ENCODE measurements at regions not wholly inside any gene's neighbourhood (a gene's known extent, or its start where the extent isn't known, plus 50 kb on each side); places are given as distances from the start of the nearest gene placed in this dataset.
"Not testable (repeated sequence)": the region's sequence is repeated elsewhere in the genome, so short reads cannot be mapped to it uniquely, and the experiment has no call there.

- no peak for DNase-seq
- H4K8ac ChIP-seq (ENCODE audit: low read depth, low read length): no peak overlapping the region
- no peak overlapping the region for H3K4ac ChIP-seq (ENCODE audit: low read depth, low read length)
- H3K79me1 ChIP-seq (ENCODE audit: low read length): no peaks in the 10 kb centered on the region
- H3K79me2 ChIP-seq (ENCODE audit: control insufficient read depth, insufficient read depth, low read length): no peaks in the 10 kb centered on the region
- H2BK15ac ChIP-seq (replicated peaks; ENCODE audit: low read depth): no peak overlapping the region
- H3K23ac ChIP-seq (ENCODE audit: low read length): no peak overlapping the region
- H3K27me3 ChIP-seq (ENCODE audit: insufficient read depth, low read length, poor library complexity): no peaks in the 10 kb centered on the region
- no CpG with 5 or more reads among the region's 2 CpGs for WGBS (ENCODE audit: extremely low coverage, insufficient coverage, low lambda C conversion rate)
- no peak overlapping the region for H3K4me3 ChIP-seq (ENCODE audit: low read length)
- H4K5ac ChIP-seq (ENCODE audit: low read length): no peak overlapping the region
- H3K27ac ChIP-seq (ENCODE audit: low read depth, low read length): no peak overlapping the region
- H3K18ac ChIP-seq (ENCODE audit: low read length): no peak overlapping the region
- H2AK5ac ChIP-seq (ENCODE audit: low read length): no peak overlapping the region
- H3K56ac ChIP-seq (ENCODE audit: low read length): no peak overlapping the region
- H3K9ac ChIP-seq (ENCODE audit: low read length): no peak overlapping the region
- peaks cover 2% of the 10 kb centered on the region for H3K4me1 ChIP-seq (ENCODE audit: control insufficient read depth, low read depth, low read length)
- H2BK5ac ChIP-seq (ENCODE audit: low read length): no peak overlapping the region
- no peaks in the 10 kb centered on the region for H3K36me3 ChIP-seq (ENCODE audit: control insufficient read depth, insufficient read depth, low read length)
- no peak overlapping the region for H3K4me2 ChIP-seq (ENCODE audit: low read length)
- H2BK120ac ChIP-seq (ENCODE audit: low read depth, low read length): no peak overlapping the region
These were observed 73.7 kb downstream of the DKK1 start for GRCh38 chr10:52387744-52388143.

DNA sequence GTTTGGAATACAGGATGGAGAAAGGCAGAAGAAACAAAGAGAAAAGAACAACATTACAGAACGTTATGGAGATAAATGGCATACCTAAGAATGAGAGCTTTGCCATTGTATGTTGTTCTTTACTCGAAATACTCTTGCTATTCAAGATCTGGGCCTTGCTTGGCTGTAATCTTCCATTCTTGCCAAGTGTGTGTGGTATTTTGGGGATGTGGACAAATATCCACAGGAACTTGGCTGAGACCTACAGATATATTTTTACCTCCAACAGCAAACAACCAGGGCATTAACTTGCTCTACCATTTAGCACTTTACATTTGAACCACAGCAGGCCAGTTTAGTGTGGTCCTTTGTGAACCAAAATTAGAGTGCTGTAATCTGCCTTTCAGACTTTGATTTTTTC, 76.3 kb downstream of the DKK1 start:
- no peak overlapping the region for H3K18ac ChIP-seq (ENCODE audit: low read length)
- H2AK5ac ChIP-seq (ENCODE audit: low read length): no peak overlapping the region
- H2BK5ac ChIP-seq (ENCODE audit: low read length): no peak overlapping the region
- no peaks in the 10 kb centered on the region for H3K79me2 ChIP-seq (ENCODE audit: control insufficient read depth, insufficient read depth, low read length)
- H4K5ac ChIP-seq (ENCODE audit: low read length): no peak overlapping the region
- no peaks in the 10 kb centered on the region for H3K79me1 ChIP-seq (ENCODE audit: low read length)
- peaks cover 2% of the 10 kb centered on the region for H3K4me1 ChIP-seq (ENCODE audit: control insufficient read depth, low read depth, low read length)
- no peaks in the 10 kb centered on the region for H3K36me3 ChIP-seq (ENCODE audit: control insufficient read depth, insufficient read depth, low read length)
- no peak overlapping the region for H2BK120ac ChIP-seq (ENCODE audit: low read depth, low read length)
- no peak overlapping the region for H3K4ac ChIP-seq (ENCODE audit: low read depth, low read length)
- H3K4me3 ChIP-seq (ENCODE audit: low read length): no peak overlapping the region
- H3K27me3 ChIP-seq (ENCODE audit: insufficient read depth, low read length, poor library complexity): no peaks in the 10 kb centered on the region
- no peak overlapping the region for H3K27ac ChIP-seq (ENCODE audit: low read depth, low read length)
- no peak overlapping the region for H3K4me2 ChIP-seq (ENCODE audit: low read length)
- H3K23ac ChIP-seq (ENCODE audit: low read length): no peak overlapping the region
- WGBS (ENCODE audit: extremely low coverage, insufficient coverage, low lambda C conversion rate): no CpG with 5 or more reads among the region's 2 CpGs
- no peak overlapping the region for H4K8ac ChIP-seq (ENCODE audit: low read depth, low read length)
- no peak overlapping the region for H3K56ac ChIP-seq (ENCODE audit: low read length)
- H2BK15ac ChIP-seq (replicated peaks; ENCODE audit: low read depth): no peak overlapping the region
- DNase-seq: no peak
- H3K9ac ChIP-seq (ENCODE audit: low read length): no peak overlapping the region

DNA sequence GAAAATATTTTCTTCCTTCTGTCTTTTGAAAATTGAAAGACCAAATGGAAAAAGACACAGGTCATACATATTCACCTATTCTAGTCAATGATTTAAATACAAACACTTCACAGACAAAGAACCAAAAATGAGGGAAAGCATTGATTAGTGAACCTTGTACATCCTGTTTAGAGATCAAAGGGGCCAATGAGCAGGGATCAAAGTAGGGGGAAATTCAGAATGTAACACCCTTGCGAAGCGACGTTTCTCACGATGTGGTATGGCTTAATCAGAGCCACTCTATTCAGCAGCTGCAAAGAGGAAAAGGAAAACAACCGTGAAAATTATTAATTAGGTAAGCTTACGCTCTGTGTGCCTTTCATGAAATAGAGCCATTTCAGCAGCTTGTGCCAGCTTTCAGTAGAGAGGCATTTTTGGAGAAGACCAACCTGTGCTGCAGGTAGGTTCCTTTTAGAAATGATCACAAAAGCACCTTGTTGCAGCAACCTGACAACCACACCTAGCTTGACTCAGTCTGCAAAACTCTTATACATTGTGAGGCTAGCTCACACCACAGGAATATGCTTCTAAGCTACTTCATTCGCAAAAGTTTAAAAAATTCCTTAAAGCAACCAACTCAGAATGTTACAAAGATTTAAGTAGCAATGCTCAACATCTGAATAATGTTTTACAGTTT, 78.0 kb downstream of the DKK1 start:
- Histone ChIP-seq H4K5ac (ENCODE audit: low read length) (no peak overlapping the region), H3K4me2 (ENCODE audit: low read length) (no peak overlapping the region), H3K4me1 (ENCODE audit: control insufficient read depth, low read depth, low read length) (peaks cover 2% of the 10 kb centered on the region), H3K79me1 (ENCODE audit: low read length) (no peaks in the 10 kb centered on the region), H2BK120ac (ENCODE audit: low read depth, low read length) (no peak overlapping the region), H4K8ac (ENCODE audit: low read depth, low read length) (no peak overlapping the region), H3K56ac (ENCODE audit: low read length) (no peak overlapping the region), H3K18ac (ENCODE audit: low read length) (no peak overlapping the region), H2BK15ac (replicated peaks; ENCODE audit: low read depth) (no peak overlapping the region), H3K27ac (ENCODE audit: low read depth, low read length) (no peak overlapping the region), H3K4me3 (ENCODE audit: low read length) (no peak overlapping the region), H2AK5ac (ENCODE audit: low read length) (no peak overlapping the region), H3K4ac (ENCODE audit: low read depth, low read length) (no peak overlapping the region), H2BK5ac (ENCODE audit: low read length) (no peak overlapping the region), H3K36me3 (ENCODE audit: control insufficient read depth, insufficient read depth, low read length) (no peaks in the 10 kb centered on the region), H3K23ac (ENCODE audit: low read length) (no peak overlapping the region), H3K9ac (ENCODE audit: low read length) (no peak overlapping the region), H3K27me3 (ENCODE audit: insufficient read depth, low read length, poor library complexity) (no peaks in the 10 kb centered on the region), H3K79me2 (ENCODE audit: control insufficient read depth, insufficient read depth, low read length) (no peaks in the 10 kb centered on the region)
- DNase-seq: no peak
- WGBS (ENCODE audit: extremely low coverage, insufficient coverage, low lambda C conversion rate): no CpG with 5 or more reads among the region's 7 CpGs

GRCh38 chr10:52394246-52394645, 80.2 kb downstream of the DKK1 start:
- Histone ChIP-seq H2BK5ac (ENCODE audit: low read length) (no peak overlapping the region), H3K4me1 (ENCODE audit: control insufficient read depth, low read depth, low read length) (peaks cover 2% of the 10 kb centered on the region), H4K5ac (ENCODE audit: low read length) (no peak overlapping the region), H3K79me2 (ENCODE audit: control insufficient read depth, insufficient read depth, low read length) (no peaks in the 10 kb centered on the region), H2BK15ac (replicated peaks; ENCODE audit: low read depth) (no peak overlapping the region), H3K4ac (ENCODE audit: low read depth, low read length) (no peak overlapping the region), H3K79me1 (ENCODE audit: low read length) (no peaks in the 10 kb centered on the region), H3K56ac (ENCODE audit: low read length) (no peak overlapping the region), H3K27ac (ENCODE audit: low read depth, low read length) (no peak overlapping the region), H3K27me3 (ENCODE audit: insufficient read depth, low read length, poor library complexity) (no peaks in the 10 kb centered on the region), H4K8ac (ENCODE audit: low read depth, low read length) (no peak overlapping the region), H3K4me3 (ENCODE audit: low read length) (no peak overlapping the region), H3K23ac (ENCODE audit: low read length) (no peak overlapping the region), H3K4me2 (ENCODE audit: low read length) (no peak overlapping the region), H2BK120ac (ENCODE audit: low read depth, low read length) (no peak overlapping the region), H3K36me3 (ENCODE audit: control insufficient read depth, insufficient read depth, low read length) (no peaks in the 10 kb centered on the region), H2AK5ac (ENCODE audit: low read length) (no peak overlapping the region), H3K18ac (ENCODE audit: low read length) (no peak overlapping the region), H3K9ac (ENCODE audit: low read length) (no peak overlapping the region)
- WGBS (ENCODE audit: extremely low coverage, insufficient coverage, low lambda C conversion rate): no CpG with 5 or more reads among the region's 1 CpG
- DNase-seq: no peak

DNA sequence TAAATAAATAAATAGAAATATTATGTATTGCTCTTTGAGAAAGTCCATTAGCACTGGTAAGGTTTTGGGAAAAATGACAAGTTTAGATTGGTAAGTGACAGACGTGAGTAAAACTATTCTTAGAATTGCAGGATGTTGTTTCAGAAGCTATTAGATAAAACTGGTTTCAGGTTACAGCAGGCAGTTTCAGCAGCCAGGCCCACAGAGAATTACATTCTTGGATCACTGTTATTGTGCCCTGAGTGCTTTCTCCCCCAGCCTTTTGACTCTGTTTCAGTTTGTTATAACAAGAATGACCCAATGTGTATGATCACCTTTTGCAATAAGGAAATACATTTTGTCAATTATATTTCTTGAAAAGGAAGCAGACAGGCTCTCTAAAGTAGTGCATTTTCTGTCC, 86.5 kb downstream of the DKK1 start:
- Histone ChIP-seq H3K9ac (ENCODE audit: low read length) (no peak overlapping the region), H3K79me2 (ENCODE audit: control insufficient read depth, insufficient read depth, low read length) (no peaks in the 10 kb centered on the region), H2AK5ac (ENCODE audit: low read length) (no peak overlapping the region), H3K56ac (ENCODE audit: low read length) (no peak overlapping the region), H3K27me3 (ENCODE audit: insufficient read depth, low read length, poor library complexity) (no peaks in the 10 kb centered on the region), H4K5ac (ENCODE audit: low read length) (no peak overlapping the region), H3K4me3 (ENCODE audit: low read length) (no peak overlapping the region), H3K23ac (ENCODE audit: low read length) (no peak overlapping the region), H3K18ac (ENCODE audit: low read length) (no peak overlapping the region), H3K27ac (ENCODE audit: low read depth, low read length) (no peak overlapping the region), H2BK5ac (ENCODE audit: low read length) (no peak overlapping the region), H2BK15ac (replicated peaks; ENCODE audit: low read depth) (no peak overlapping the region), H3K4ac (ENCODE audit: low read depth, low read length) (no peak overlapping the region), H3K4me1 (ENCODE audit: control insufficient read depth, low read depth, low read length) (no peaks in the 10 kb centered on the region), H3K36me3 (ENCODE audit: control insufficient read depth, insufficient read depth, low read length) (no peaks in the 10 kb centered on the region), H3K4me2 (ENCODE audit: low read length) (no peak overlapping the region), H3K79me1 (ENCODE audit: low read length) (no peaks in the 10 kb centered on the region), H4K8ac (ENCODE audit: low read depth, low read length) (no peak overlapping the region), H2BK120ac (ENCODE audit: low read depth, low read length) (no peak overlapping the region)
- WGBS (ENCODE audit: extremely low coverage, insufficient coverage, low lambda C conversion rate): no CpG with 5 or more reads among the region's 1 CpG
- DNase-seq: peak; percentile 21

- H3K4me3 ChIP-seq (ENCODE audit: low read length); H4K8ac ChIP-seq (ENCODE audit: low read depth, low read length); H2BK120ac ChIP-seq (ENCODE audit: low read depth, low read length); H3K27me3 ChIP-seq (ENCODE audit: insufficient read depth, low read length, poor library complexity); H3K18ac ChIP-seq (ENCODE audit: low read length); H2BK15ac ChIP-seq (replicated peaks; ENCODE audit: low read depth); H3K79me1 ChIP-seq (ENCODE audit: low read length); H3K23ac ChIP-seq (ENCODE audit: low read length); H3K56ac ChIP-seq (ENCODE audit: low read length); H2BK5ac ChIP-seq (ENCODE audit: low read length); DNase-seq; H3K79me2 ChIP-seq (ENCODE audit: control insufficient read depth, insufficient read depth, low read length); H4K5ac ChIP-seq (ENCODE audit: low read length); H3K4ac ChIP-seq (ENCODE audit: low read depth, low read length); H3K9ac ChIP-seq (ENCODE audit: low read length); H3K4me1 ChIP-seq (ENCODE audit: control insufficient read depth, low read depth, low read length); H2AK5ac ChIP-seq (ENCODE audit: low read length); H3K36me3 ChIP-seq (ENCODE audit: control insufficient read depth, insufficient read depth, low read length); H3K4me2 ChIP-seq (ENCODE audit: low read length); H3K27ac ChIP-seq (ENCODE audit: low read depth, low read length): not testable (repeated sequence)
- no CpG with 5 or more reads among the region's 3 CpGs for WGBS (ENCODE audit: extremely low coverage, insufficient coverage, low lambda C conversion rate)
These were observed 89.7 kb downstream of the DKK1 start for GRCh38 chr10:52403801-52404200.
